SK-N-SH treated with all-trans-retinoic acid at 6 μM for 48 hours (cell line): ENCODE measurements at regions not wholly inside any gene's neighbourhood (a gene's known extent, or its start where the extent isn't known, plus 50 kb on each side); places are given as distances from the start of the nearest gene placed in this dataset.
"Not testable (repeated sequence)": the region's sequence is repeated elsewhere in the genome, so short reads cannot be mapped to it uniquely, and the experiment has no call there.

ENCODE experiments used
- ARNTL ChIP-seq: fragments of 450-650 bp; formaldehyde crosslinking; IDR thresholded peaks from 2 replicates; pipeline ENCODE4 v1.5.0; 2020; ENCODE audit warnings: low read depth, mild to moderate bottlenecking, moderate library complexity, borderline replicate concordance
- ESRRG ChIP-seq: fragments of 250-450 bp; sonication (Bioruptor Pico); IDR thresholded peaks from 2 replicates; pipeline ENCODE4 v1.6.1; 2021; ENCODE audit warnings: mild to moderate bottlenecking
- TOX ChIP-seq: fragments of 250-450 bp; sonication (Bioruptor Pico); IDR thresholded peaks from 2 replicates; pipeline ENCODE4 v1.8.0; 2021; ENCODE audit warnings: mild to moderate bottlenecking, moderate library complexity, borderline replicate concordance
- ZFP30 ChIP-seq: fragments of 450-650 bp; formaldehyde crosslinking; IDR thresholded peaks from 2 replicates; pipeline ENCODE4 v1.5.0; 2022; ENCODE audit warnings: mild to moderate bottlenecking, moderate library complexity

- not testable (repeated sequence) for TF ChIP-seq TOX; ZFP30 (CRISPR knock-in tag); ESRRG; ARNTL (CRISPR knock-in tag)
Observed at GRCh38 chr9:67196135-67196534, 203.8 kb upstream of the SPATA31A3 start.
